ENCODE measurements at regions not wholly inside any gene's neighbourhood (a gene's known extent, or its start where the extent isn't known, plus 50 kb on each side); places are given as distances from the start of the nearest gene placed in this dataset.

- FAIRE-seq: no peak
- H2AFZ ChIP-seq (ENCODE audit: low read depth, low read length): no peak overlapping the region
- WGBS (ENCODE audit: insufficient coverage, low coverage, missing lambda C conversion rate): 0% methylated on average over 2 of the region's 2 CpGs
- no peaks in the 10 kb centered on the region for H4K20me1 ChIP-seq (replicated peaks; ENCODE audit: control insufficient read depth, insufficient read depth, low read length)
- ATAC-seq: no peak
- in situ Hi-C loops (cut with MboI) (no loop called here), intact Hi-C loops (cut with micrococcal nuclease) (no loop called here)
- peaks cover 4 to 20% of the 10 kb centered on the region in 2 experiments; a peak in 4 of 5 replicates for H3K27me3 ChIP-seq (ENCODE audit: control insufficient read depth in 2 of 2, insufficient read depth in 2 of 2, low read length in 2 of 2)
- H3K36me3 ChIP-seq (ENCODE audit: control insufficient read depth, insufficient read depth, low read length): no peaks in the 10 kb centered on the region
- ChIA-PET POLR2A (interaction anchor here (0.9 to 1.7 kb wide), 2 partner anchors 21 to 35 kb away, joined by 3 read pairs; no protein-coding TSS in a partner anchor), CTCF (ENCODE audit: low intra/inter-chr PET ratio) (no interaction called here)
- H3K9ac ChIP-seq (ENCODE audit: insufficient read depth in 1 of 2, low read depth in 2 of 2, low read length in 2 of 2): no peak overlapping the region
- no peak for TF ChIP-seq GATAD2A (IDR thresholded peaks at IDR 0.05)
- TF ChIP-seq, protein P1, sequence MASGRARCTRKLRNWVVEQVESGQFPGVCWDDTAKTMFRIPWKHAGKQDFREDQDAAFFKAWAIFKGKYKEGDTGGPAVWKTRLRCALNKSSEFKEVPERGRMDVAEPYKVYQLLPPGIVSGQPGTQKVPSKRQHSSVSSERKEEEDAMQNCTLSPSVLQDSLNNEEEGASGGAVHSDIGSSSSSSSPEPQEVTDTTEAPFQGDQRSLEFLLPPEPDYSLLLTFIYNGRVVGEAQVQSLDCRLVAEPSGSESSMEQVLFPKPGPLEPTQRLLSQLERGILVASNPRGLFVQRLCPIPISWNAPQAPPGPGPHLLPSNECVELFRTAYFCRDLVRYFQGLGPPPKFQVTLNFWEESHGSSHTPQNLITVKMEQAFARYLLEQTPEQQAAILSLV (tag; IDR thresholded peaks at IDR 0.05): no peak
- peak; percentile 80 for TF ChIP-seq CEBPB (tag; IDR thresholded peaks at IDR 0.05)
- no peak for TF ChIP-seq RCOR1 (IDR thresholded peaks at IDR 0.05; ENCODE audit: borderline replicate concordance in 1 of 2, low read depth in 2 of 2, low read length in 2 of 2)
- TF ChIP-seq CEBPG (CRISPR knock-in tag; IDR thresholded peaks at IDR 0.05): no peak
- TF ChIP-seq CEBPG (tag; conservative IDR thresholded peaks at IDR 0.05 in 1 of 2, IDR thresholded peaks at IDR 0.05 in 1 of 2): peak in 1 of 2 experiments; percentile 95; a peak in 2 of 4 replicates
- no peaks in the 10 kb centered on the region for H3K4me1 ChIP-seq (replicated peaks in 1 of 2; ENCODE audit: control insufficient read depth in 2 of 2, insufficient read depth in 2 of 2, low read length in 2 of 2)
- no peak overlapping the region for H3K4me3 ChIP-seq
- H3K27ac ChIP-seq (ENCODE audit: extremely low read depth, low read depth, low read length): no peak overlapping the region
- H3K9me1 ChIP-seq (ENCODE audit: control insufficient read depth, insufficient read depth, low read length): no peaks in the 10 kb centered on the region
- no peak overlapping the region for H3K4me2 ChIP-seq (ENCODE audit: insufficient read depth, low read length)
- BruUV-seq (replicated peaks): no TSS peak
- no peak for DNase-seq (ENCODE audit: extremely low read depth in 1 of 4, low spot score in 3 of 4)
- H3K9me3 ChIP-seq (replicated peaks; ENCODE audit: control insufficient read depth, insufficient read depth, low read depth, low read length): no peaks in the 10 kb centered on the region
- H3K79me2 ChIP-seq (ENCODE audit: control insufficient read depth, insufficient read depth, low read length): no peaks in the 10 kb centered on the region
These were observed 770.7 kb upstream of the ID2 start for GRCh38 chr2:7911196-7911595.

Measured in K562 (cell line).